ENCODE measurements at regions not wholly inside any gene's neighbourhood (a gene's known extent, or its start where the extent isn't known, plus 50 kb on each side); places are given as distances from the start of the nearest gene placed in this dataset.

- in situ Hi-C loops (cut with MboI; ENCODE audit: low sequenced_read_pairs in 4 of 4) (no loop called here), intact Hi-C loops (cut with DNase I; ENCODE audit: low total_unique reads) (no loop called here)
- H3K27ac ChIP-seq: no peak overlapping the region
- H3K36me3 ChIP-seq: no peaks in the 10 kb centered on the region
- no peaks in the 10 kb centered on the region for H3K27me3 ChIP-seq
- no peak overlapping the region for H3K4me3 ChIP-seq
- no peak for ATAC-seq
- TF ChIP-seq POLR2A (IDR thresholded peaks at IDR 0.05) (no peak), CTCF (IDR thresholded peaks at IDR 0.05 in 4 of 5, conservative IDR thresholded peaks at IDR 0.05 in 1 of 5) (no peak)
- no peak for DNase-seq
- H3K9me3 ChIP-seq: no peaks in the 10 kb centered on the region
- no peaks in the 10 kb centered on the region for H3K4me1 ChIP-seq
Measured at GRCh38 chr1:57797084-57797483, 373.2 kb upstream of the DAB1 start.

- DNase-seq (no peak), ATAC-seq (no peak)
- no peaks in the 10 kb centered on the region for H3K36me3 ChIP-seq
- in situ Hi-C loops (cut with MboI; ENCODE audit: low sequenced_read_pairs in 4 of 4) (no loop called here), intact Hi-C loops (cut with DNase I; ENCODE audit: low total_unique reads) (no loop called here)
- H3K4me1 ChIP-seq: no peaks in the 10 kb centered on the region
- H3K27me3 ChIP-seq: no peaks in the 10 kb centered on the region
- TF ChIP-seq POLR2A (IDR thresholded peaks at IDR 0.05): no peak
- no peak for TF ChIP-seq CTCF (IDR thresholded peaks at IDR 0.05 in 4 of 5, conservative IDR thresholded peaks at IDR 0.05 in 1 of 5)
- H3K4me3 ChIP-seq: no peak overlapping the region
- no peaks in the 10 kb centered on the region for H3K9me3 ChIP-seq
- H3K27ac ChIP-seq: no peak overlapping the region
Measured at GRCh38 chr1:57796616-57797015, 372.8 kb upstream of the DAB1 start.

- in situ Hi-C loops (cut with MboI; ENCODE audit: low sequenced_read_pairs in 4 of 4) (no loop called here), intact Hi-C loops (cut with DNase I; ENCODE audit: low total_unique reads) (no loop called here)
- Histone ChIP-seq H3K27ac (no peak overlapping the region), H3K4me3 (no peak overlapping the region), H3K27me3 (no peaks in the 10 kb centered on the region), H3K36me3 (no peaks in the 10 kb centered on the region), H3K9me3 (no peaks in the 10 kb centered on the region), H3K4me1 (no peaks in the 10 kb centered on the region)
- DNase-seq (no peak), ATAC-seq (no peak)
- TF ChIP-seq CTCF (IDR thresholded peaks at IDR 0.05 in 4 of 5, conservative IDR thresholded peaks at IDR 0.05 in 1 of 5) (no peak), POLR2A (IDR thresholded peaks at IDR 0.05) (no peak)
Measured at GRCh38 chr1:57795886-57796285, 372.0 kb upstream of the DAB1 start.

GRCh38 chr1:57794078-57794477 is 370.2 kb upstream of the DAB1 start:
- intact Hi-C loops (cut with DNase I; ENCODE audit: low total_unique reads): no loop called here
- ATAC-seq (no peak), DNase-seq (no peak)
- Histone ChIP-seq H3K4me3 (no peak overlapping the region), H3K4me1 (no peaks in the 10 kb centered on the region), H3K9me3 (no peaks in the 10 kb centered on the region), H3K36me3 (no peaks in the 10 kb centered on the region), H3K27ac (no peak overlapping the region), H3K27me3 (no peaks in the 10 kb centered on the region)
- no peak for TF ChIP-seq POLR2A (IDR thresholded peaks at IDR 0.05)
- TF ChIP-seq CTCF (IDR thresholded peaks at IDR 0.05 in 4 of 5, conservative IDR thresholded peaks at IDR 0.05 in 1 of 5): no peak
- in situ Hi-C loops (cut with MboI; ENCODE audit: low sequenced_read_pairs in 4 of 4): no loop called here

GRCh38 chr1:57791497-57791896 is 367.6 kb upstream of the DAB1 start:
- Histone ChIP-seq H3K9me3 (no peaks in the 10 kb centered on the region), H3K27ac (no peak overlapping the region), H3K4me1 (no peaks in the 10 kb centered on the region), H3K4me3 (no peak overlapping the region), H3K27me3 (no peaks in the 10 kb centered on the region), H3K36me3 (no peaks in the 10 kb centered on the region)
- DNase-seq: no peak
- TF ChIP-seq CTCF (IDR thresholded peaks at IDR 0.05 in 4 of 5, conservative IDR thresholded peaks at IDR 0.05 in 1 of 5): no peak
- no peak for TF ChIP-seq POLR2A (IDR thresholded peaks at IDR 0.05)
- ATAC-seq: no peak
- intact Hi-C loops (cut with DNase I; ENCODE audit: low total_unique reads) (no loop called here), in situ Hi-C loops (cut with MboI; ENCODE audit: low sequenced_read_pairs in 4 of 4) (no loop called here)
